K562 (cell line): ENCODE measurements at regions not wholly inside any gene's neighbourhood (a gene's known extent, or its start where the extent isn't known, plus 50 kb on each side); places are given as distances from the start of the nearest gene placed in this dataset.

Experiments
- ATAC-seq: fragments of 200-7000 bp; cut with Tn5 transposase; 3 replicates; pipeline ENCODE4 v1.9.1; 2020; ENCODE audit warnings: moderate library complexity
- BruUV-seq: library from RNA; stranded (reverse); fragments of 400-500 nt; replicated peaks from 2 replicates; lab custom pipeline; 2021; lab: Mats Ljungman, UMichigan
- CTCF ChIA-PET: fragments of 300-600 bp; formaldehyde crosslinking; extraction: SDS; loops from one replicate; lab custom pipeline; 2021; ENCODE audit warnings: low intra/inter-chr PET ratio; lab: Yijun Ruan, JAX
- POLR2A ChIA-PET: fragments of 300-600, 350-650 bp; sonication (Branson Sonifier 250); formaldehyde crosslinking; extraction: SDS; loops from one replicate; lab custom pipeline; 2021; ENCODE audit warnings: antibody characterized with exemption, inconsistent platforms; lab: Yijun Ruan, JAX
- DNase-seq, 4 experiments: peaks; one replicate each; pipeline versions ENCODE4 v3.0.0 to v3.0.0-alpha.2; 2011 to 2018; ENCODE audit warnings: low spot score in 3 of 4, mixed read lengths in 3 of 4; ENCODE audit errors: extremely low read depth in 1 of 4
- FAIRE-seq: peaks from 2 replicates; lab custom pipeline; 2011; peaks lifted over from hg19 to GRCh38; lab: Jason Lieb, UNC
- H2AFZ ChIP-seq: 2 replicates; pipeline ENCODE4 v1.6.0; 2011; ENCODE audit warnings: low read depth, low read length, control low read depth, inconsistent platforms
- H3K27ac ChIP-seq: fragments of 200-600 bp; 3 replicates; pipeline ENCODE4 v1.8.0; 2011; ENCODE audit warnings: low read depth, mild to moderate bottlenecking, control low read depth, inconsistent platforms, low read length, moderate library complexity, mixed read lengths; ENCODE audit errors: extremely low read depth
- H3K27me3 ChIP-seq, 2 experiments: fragments of 300-600 bp in 1 of 2; 2 replicates in 1 of 2; 3 replicates in 1 of 2; pipeline versions ENCODE4 v1.6.0 to v1.8.0; 2011; ENCODE audit warnings: inconsistent platforms in 2 of 2, low read length in 2 of 2, mild to moderate bottlenecking in 1 of 2, mixed read lengths in 1 of 2, moderate library complexity in 1 of 2; ENCODE audit not compliant: control insufficient read depth in 2 of 2, insufficient read depth in 2 of 2
- H3K36me3 ChIP-seq: fragments of 300-600 bp; 3 replicates; pipeline ENCODE4 v1.8.0; 2011; ENCODE audit warnings: mild to moderate bottlenecking, low read length, inconsistent platforms; ENCODE audit not compliant: control insufficient read depth, insufficient read depth
- H3K4me1 ChIP-seq, 2 experiments: fragments of 200-600 bp in 1 of 2; replicated peaks in 1 of 2; 2 replicates in 1 of 2; 3 replicates in 1 of 2; pipeline versions ENCODE4 v1.5.1 to v1.8.0; 2011; ENCODE audit warnings: inconsistent platforms in 2 of 2, low read length in 2 of 2, mild to moderate bottlenecking in 1 of 2, mixed read lengths in 1 of 2, moderate library complexity in 1 of 2; ENCODE audit not compliant: control insufficient read depth in 2 of 2, insufficient read depth in 2 of 2
- H3K4me2 ChIP-seq: 2 replicates; pipeline ENCODE4 v1.6.1; 2011; ENCODE audit warnings: low read length, control low read depth, inconsistent platforms, mixed read lengths; ENCODE audit not compliant: insufficient read depth
- H3K4me3 ChIP-seq: fragments of 200-600 bp; sonication (generic), shearing (Covaris generic); 2 replicates; pipeline ENCODE4 v1.5.1; 2016; ENCODE audit warnings: control low read depth, inconsistent platforms
- H3K79me2 ChIP-seq: fragments of 200-600 bp; 3 replicates; pipeline ENCODE4 v1.8.0; 2011; ENCODE audit warnings: low read length, inconsistent platforms; ENCODE audit not compliant: control insufficient read depth, insufficient read depth
- H3K9ac ChIP-seq, 2 experiments: 2 replicates each; pipeline versions ENCODE4 v1.6.0 to v1.6.1; 2011; ENCODE audit warnings: low read depth in 2 of 2, low read length in 2 of 2, control low read depth in 1 of 2, inconsistent platforms in 1 of 2, mild to moderate bottlenecking in 1 of 2, mixed read lengths in 1 of 2; ENCODE audit not compliant: insufficient read depth in 1 of 2
- H3K9me1 ChIP-seq: one replicate; pipeline ENCODE4 v1.6.0; 2011; ENCODE audit warnings: inconsistent platforms, mild to moderate bottlenecking, low read length, moderate library complexity; ENCODE audit not compliant: control insufficient read depth, insufficient read depth
- H3K9me3 ChIP-seq: replicated peaks from 2 replicates; pipeline ENCODE4 v1.5.1; 2011; ENCODE audit warnings: low read depth, low read length, inconsistent platforms; ENCODE audit not compliant: control insufficient read depth, insufficient read depth
- H4K20me1 ChIP-seq: replicated peaks from 2 replicates; pipeline ENCODE4 v1.6.1; 2011; ENCODE audit warnings: low read length, inconsistent platforms, mixed read lengths; ENCODE audit not compliant: control insufficient read depth, insufficient read depth
- ARID4B ChIP-seq: sonication (generic); formaldehyde crosslinking; IDR thresholded peaks from 2 replicates; pipeline ENCODE4 v1.8.0; 2022; ENCODE audit warnings: mild to moderate bottlenecking, missing genetic modification reagents
- ELF2 ChIP-seq: fragments of 250-450 bp; sonication (Bioruptor Pico); IDR thresholded peaks from 2 replicates; pipeline ENCODE4 v1.5.0; 2021; ENCODE audit warnings: mild to moderate bottlenecking
- EP300 ChIP-seq: IDR thresholded peaks from 2 replicates; pipeline ENCODE4 v1.6.1; 2012; ENCODE audit warnings: low read length, improper control_type of control experiment
- GTF2B ChIP-seq: IDR thresholded peaks from 2 replicates; pipeline ENCODE4 v1.6.1; 2011; ENCODE audit not compliant: insufficient read length; ENCODE audit errors: extremely low read depth
- HOMEZ ChIP-seq: fragments of 250-450 bp; sonication (Bioruptor Pico); IDR thresholded peaks from 2 replicates; pipeline ENCODE4 v1.4.0; 2020; ENCODE audit warnings: mild to moderate bottlenecking, moderate library complexity
- KAT7 ChIP-seq: sonication (generic); formaldehyde crosslinking; IDR thresholded peaks from 2 replicates; pipeline ENCODE4 v1.8.0; 2022; ENCODE audit warnings: missing genetic modification reagents, mild to moderate bottlenecking, borderline replicate concordance
- L3MBTL2 ChIP-seq: fragments of 450-650 bp; IDR thresholded peaks from 2 replicates; pipeline ENCODE4 v1.6.1; 2016; ENCODE audit warnings: mild to moderate bottlenecking, moderate library complexity
- MCM5 ChIP-seq: fragments of 450-650 bp; IDR thresholded peaks from 2 replicates; pipeline ENCODE4 v1.6.1; 2016; ENCODE audit warnings: low read depth
- ZNF212 ChIP-seq: fragments of 450-650 bp; formaldehyde crosslinking; IDR thresholded peaks from 2 replicates; pipeline ENCODE4 v1.4.0; 2020; ENCODE audit warnings: mild to moderate bottlenecking
- ZNF695 ChIP-seq: fragments of 450-650 bp; formaldehyde crosslinking; IDR thresholded peaks from 2 replicates; pipeline ENCODE4 v1.4.0; 2020; ENCODE audit warnings: mild to moderate bottlenecking, moderate library complexity
- WGBS: fragments of 100-300 bp; shearing (Covaris generic); methylation state at CpG from one replicate; pipeline ENCODE4 v1.1.6; 2016; ENCODE audit warnings: low coverage, mixed read lengths; ENCODE audit not compliant: insufficient coverage; ENCODE audit errors: missing lambda C conversion rate; 5-methylcytosine and 5-hydroxymethylcytosine counted together
- in situ Hi-C: fragments of 300-500 bp; cut with MboI; formaldehyde crosslinking; loops from 4 replicates; pipeline ENCODE4 v1.15.0; 2018; ENCODE audit warnings: inconsistent platforms, mixed read lengths
- intact Hi-C: fragments of 100-400 bp; cut with micrococcal nuclease; formaldehyde crosslinking; loops from 2 replicates; pipeline ENCODE4 v1.14.2; 2022

DNA sequence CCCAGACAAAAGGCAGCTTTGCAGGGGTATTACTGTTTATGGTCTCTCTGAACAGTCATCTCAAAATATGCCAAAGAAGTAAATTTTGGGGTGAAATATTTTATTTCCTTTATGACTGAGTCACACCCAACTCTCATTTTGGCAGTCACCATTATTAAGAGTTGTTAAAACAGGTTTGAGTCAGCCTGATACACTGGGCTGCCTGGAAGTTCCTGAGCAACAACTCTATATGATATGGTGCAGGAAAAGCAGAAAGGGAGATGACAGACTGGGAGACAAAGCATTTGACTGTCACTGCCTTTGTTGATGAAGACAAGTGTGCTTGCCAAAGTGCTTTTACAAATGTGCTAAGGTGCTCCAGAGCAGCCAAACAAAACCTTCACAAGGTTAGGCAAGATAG lies 1263.5 kb downstream of the PCDH7 start (continued):
- TF ChIP-seq ARID4B (CRISPR knock-in tag) (no peak), KAT7 (CRISPR knock-in tag) (no peak), ZNF695 (CRISPR knock-in tag) (no peak), ELF2 (CRISPR knock-in tag) (no peak), MCM5 (no peak)

- DNase-seq, result no peak
- H3K36me3 ChIP-seq, result no peaks in the 10 kb centered on the region
- no peaks in the 10 kb centered on the region for H3K4me1 ChIP-seq
- no peaks in the 10 kb centered on the region for H3K9me3 ChIP-seq
- no peak for ATAC-seq
- in situ Hi-C loops, result no loop called here
- H3K4me2 ChIP-seq, result no peak overlapping the region
- no peak overlapping the region for H3K4me3 ChIP-seq
- no peak overlapping the region for H3K9ac ChIP-seq
- ChIA-PET POLR2A (no interaction called here), CTCF (no interaction called here)
- WGBS, result 0% methylated on average over 2 of the region's 2 CpGs
- no peaks in the 10 kb centered on the region for H3K9me1 ChIP-seq
- no peaks in the 10 kb centered on the region for H3K27me3 ChIP-seq
- no peaks in the 10 kb centered on the region for H4K20me1 ChIP-seq
- H3K27ac ChIP-seq, result no peak overlapping the region
- intact Hi-C loops, result no loop called here
- no TSS peak for BruUV-seq
- no peak for FAIRE-seq
- H2AFZ ChIP-seq, result no peak overlapping the region
- H3K79me2 ChIP-seq, result no peaks in the 10 kb centered on the region
- TF ChIP-seq L3MBTL2 (no peak), GTF2B (no peak), EP300 (no peak), HOMEZ (CRISPR knock-in tag) (no peak), ZNF212 (CRISPR knock-in tag) (no peak)
These were observed 1264.7 kb downstream of the PCDH7 start for GRCh38 chr4:31984872-31985271.
